Lung (tissue), 11 donors: ENCODE measurements at regions not wholly inside any gene's neighbourhood (a gene's known extent, or its start where the extent isn't known, plus 50 kb on each side); places are given as distances from the start of the nearest gene placed in this dataset.
"Not testable (repeated sequence)": the region's sequence is repeated elsewhere in the genome, so short reads cannot be mapped to it uniquely, and the experiment has no call there.

Source experiments
- ATAC-seq: fragments of 200-7000 bp; cut with Tn5 transposase; one replicate; pipeline ENCODE4 v1.9.1; 2020; ENCODE audit warnings: moderate number of reproducible peaks; ENCODE audit not compliant: insufficient read depth, low FRiP score
- DNase-seq, 3 donors: peaks; one replicate each; pipeline ENCODE4 v3.0.0-alpha.2; 2013 to 2017
- H3K27ac ChIP-seq, 2 donors: one replicate each; pipeline ENCODE4 v1.5.1; 2013; ENCODE audit warnings: mild to moderate bottlenecking in 2 of 2, moderate library complexity in 2 of 2, control low read depth in 1 of 2, inconsistent platforms in 1 of 2, low read depth in 1 of 2, low read length in 1 of 2
- H3K27me3 ChIP-seq, 3 donors: one replicate each; pipeline ENCODE4 v1.5.1; 2013; ENCODE audit warnings: low read length in 2 of 3; ENCODE audit not compliant: control insufficient read depth in 3 of 3, insufficient read depth in 3 of 3
- H3K36me3 ChIP-seq, 4 donors: one replicate each; pipeline ENCODE4 v1.5.1; 2013; ENCODE audit warnings: low read length in 4 of 4, mild to moderate bottlenecking in 1 of 4, moderate library complexity in 1 of 4; ENCODE audit not compliant: control insufficient read depth in 4 of 4, insufficient read depth in 4 of 4
- H3K4me1 ChIP-seq, 5 donors: one replicate each; pipeline ENCODE4 v1.5.1; 2013; ENCODE audit warnings: low read length in 5 of 5, mild to moderate bottlenecking in 2 of 5, moderate library complexity in 1 of 5; ENCODE audit not compliant: control insufficient read depth in 5 of 5, insufficient read depth in 5 of 5
- H3K4me3 ChIP-seq: one replicate; pipeline ENCODE4 v1.5.1; 2013; ENCODE audit warnings: mild to moderate bottlenecking, control low read depth, moderate library complexity
- H3K9ac ChIP-seq, 2 donors: one replicate each; pipeline ENCODE4 v1.5.1; 2013; ENCODE audit warnings: low read length in 2 of 2, control low read depth in 1 of 2; ENCODE audit not compliant: insufficient read depth in 1 of 2
- H3K9me3 ChIP-seq, 4 donors: one replicate each; pipeline ENCODE4 v1.5.1; 2013; ENCODE audit warnings: low read length in 3 of 4, mild to moderate bottlenecking in 1 of 4, moderate library complexity in 1 of 4; ENCODE audit not compliant: control insufficient read depth in 4 of 4, insufficient read depth in 3 of 4
- CTCF ChIP-seq: IDR thresholded peaks from 2 replicates; pipeline ENCODE4 v1.5.1; 2012; ENCODE audit warnings: mild to moderate bottlenecking; ENCODE audit errors: control extremely low read depth, extremely low read depth
- WGBS, 2 donors: extraction: QIAGEN DNeasy Blood & Tissue Kit; methylation state at CpG; one replicate each; pipeline ENCODE4 v1.1.7; 2013; 5-methylcytosine and 5-hydroxymethylcytosine counted together
- donor health status: control.
- donor health status: control.
- donor health status: Bipolar disorder and iron deficiency.
- donor health status: healthy.
- donor health status: DM: yes; HTN: yes; CAD: no.

- ATAC-seq, result no peak
- WGBS, 2 donors, result 66 to 80% methylated on average over 12 of the region's 12 CpGs
Measured at GRCh38 chr5:167096816-167097215, 1194.6 kb upstream of the WWC1 start.

DNA sequence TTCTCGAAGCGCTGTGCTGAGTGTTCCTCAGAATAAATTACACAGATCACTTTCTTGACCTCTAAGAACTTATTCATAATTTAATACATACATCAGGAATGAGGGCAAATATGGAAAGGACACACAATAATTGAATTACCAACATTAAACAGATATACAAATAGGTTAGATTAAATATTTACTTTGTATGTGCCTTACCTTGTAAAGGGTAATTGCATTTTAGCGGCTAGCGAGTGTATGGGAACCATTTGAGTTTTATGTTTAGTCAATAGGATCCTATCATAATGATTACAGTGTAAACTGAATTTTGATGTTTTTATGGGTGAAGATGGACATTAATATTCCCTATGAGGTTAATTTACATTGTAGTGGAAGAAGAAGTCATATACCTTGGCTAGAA lies 1187.1 kb upstream of the WWC1 start:
- DNase-seq (no peak), ATAC-seq (no peak)
- no peaks in the 10 kb centered on the region for H3K9me3 ChIP-seq
- H3K27ac ChIP-seq, result no peak overlapping the region
- no peak for TF ChIP-seq CTCF
- no peak overlapping the region for H3K4me3 ChIP-seq
- no peaks in the 10 kb centered on the region for H3K4me1 ChIP-seq
- no peaks in the 10 kb centered on the region for H3K27me3 ChIP-seq
- WGBS, 2 donors, result 90 to 92% methylated on average over 4 of the region's 4 CpGs
- no peaks in the 10 kb centered on the region for H3K36me3 ChIP-seq
- no peak overlapping the region for H3K9ac ChIP-seq

More at GRCh38 chr5:167096816-167097215, 1194.6 kb upstream of the WWC1 start:
- Histone ChIP-seq H3K9ac (no peak overlapping the region), H3K9me3 (no peaks in the 10 kb centered on the region), H3K27ac (no peak overlapping the region), H3K36me3 (no peaks in the 10 kb centered on the region), H3K27me3 (no peaks in the 10 kb centered on the region), H3K4me3 (no peak overlapping the region), H3K4me1 (no peaks in the 10 kb centered on the region)
- TF ChIP-seq CTCF, result no peak
- DNase-seq, result no peak

DNA sequence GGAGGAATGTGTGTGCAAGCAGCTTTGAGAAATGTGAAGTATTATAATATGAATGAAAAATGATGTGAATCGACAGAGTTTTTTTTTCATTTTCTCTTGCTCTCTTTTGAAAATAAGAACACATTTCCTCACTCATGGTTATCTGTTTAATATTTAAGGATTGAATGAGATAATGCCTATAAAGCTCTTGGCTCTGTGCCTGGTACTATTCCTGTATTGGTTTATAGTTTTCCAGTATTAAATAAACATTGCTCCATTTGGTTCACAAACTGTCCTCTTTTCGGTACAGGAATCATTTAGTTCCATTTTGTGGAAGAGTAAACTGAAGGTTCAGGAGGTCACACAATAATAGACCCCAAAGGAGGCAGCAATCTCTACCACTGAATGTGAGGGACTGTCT lies 1185.5 kb upstream of the WWC1 start:
- WGBS, 2 donors, result 59 to 77% methylated on average over 2 of the region's 2 CpGs
- Histone ChIP-seq H3K9ac (no peak overlapping the region), H3K27me3 (no peaks in the 10 kb centered on the region), H3K4me1 (no peaks in the 10 kb centered on the region), H3K9me3 (no peaks in the 10 kb centered on the region), H3K4me3 (no peak overlapping the region), H3K36me3 (no peaks in the 10 kb centered on the region), H3K27ac (no peak overlapping the region)
- TF ChIP-seq CTCF, result no peak
- no peak for ATAC-seq
- peak in 2 of 3 donors; percentile 32 to 64 for DNase-seq

DNA sequence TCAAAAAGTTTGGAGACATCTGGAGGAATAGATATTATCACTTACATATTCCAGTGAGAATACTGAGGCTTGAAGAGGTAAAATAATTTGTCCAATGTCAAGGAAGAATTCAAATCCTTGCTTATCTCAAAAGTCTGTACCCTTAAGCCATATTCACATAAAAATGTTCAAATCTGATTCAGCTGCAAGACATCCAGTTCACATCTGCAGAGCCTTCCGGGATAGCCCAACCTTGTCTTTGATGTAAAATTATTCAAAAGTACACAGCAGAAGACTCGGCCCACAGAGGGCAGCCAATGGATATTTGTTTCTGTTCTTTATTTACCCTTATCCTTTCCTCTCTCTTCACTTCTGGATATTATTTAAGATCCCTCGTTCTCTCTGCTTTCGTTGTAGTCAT lies 1183.8 kb upstream of the WWC1 start:
- Histone ChIP-seq H3K36me3 (no peaks in the 10 kb centered on the region), H3K9ac (no peak overlapping the region), H3K27me3 (no peaks in the 10 kb centered on the region), H3K4me3 (no peak overlapping the region), H3K4me1 (no peaks in the 10 kb centered on the region), H3K27ac (no peak overlapping the region), H3K9me3 (no peaks in the 10 kb centered on the region)
- ATAC-seq (no peak), DNase-seq (no peak)
- no peak for TF ChIP-seq CTCF
- WGBS, 2 donors, result 78 to 89% methylated on average over 4 of the region's 4 CpGs

DNA sequence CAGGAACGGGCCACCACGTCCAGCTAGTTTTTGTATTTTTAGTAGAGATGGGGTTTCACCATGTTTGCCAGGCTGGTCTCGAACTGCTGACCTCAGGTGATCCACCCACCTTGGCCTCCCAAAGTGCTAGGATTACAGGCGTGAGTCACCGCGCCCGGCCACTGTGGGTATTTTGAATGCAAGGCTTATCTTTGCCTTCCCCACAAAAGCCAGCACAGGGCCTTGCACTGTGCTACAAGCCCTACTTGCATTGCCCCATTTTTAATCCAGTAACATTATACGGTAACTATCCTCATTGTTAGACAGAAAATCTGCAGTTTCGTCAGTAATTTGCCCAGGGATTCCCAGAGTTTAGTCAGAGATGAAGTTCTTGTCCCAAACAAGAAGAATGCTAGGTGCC lies 1183.2 kb upstream of the WWC1 start:
- H3K9me3 ChIP-seq, H3K36me3 ChIP-seq, H3K4me1 ChIP-seq, ATAC-seq, H3K9ac ChIP-seq, H3K27me3 ChIP-seq, DNase-seq, H3K27ac ChIP-seq, H3K4me3 ChIP-seq: not testable (repeated sequence)
- 93% methylated on average over 9 of the region's 9 CpGs for WGBS, 2 donors
